ENCODE measurements at regions not wholly inside any gene's neighbourhood (a gene's known extent, or its start where the extent isn't known, plus 50 kb on each side); places are given as distances from the start of the nearest gene placed in this dataset.

- TF ChIP-seq POLR2AphosphoS5 (IDR thresholded peaks at IDR 0.05; ENCODE audit: insufficient read depth in 1 of 2, low read depth in 1 of 2) (no peak), CTCF (IDR thresholded peaks at IDR 0.05) (no peak), POLR2A (IDR thresholded peaks at IDR 0.05) (no peak)
These were observed 331.3 kb upstream of the DCC start for GRCh38 chr18:52008736-52009135.

All from vagina (tissue), 2 donors.